ENCODE measurements at regions not wholly inside any gene's neighbourhood (a gene's known extent, or its start where the extent isn't known, plus 50 kb on each side); places are given as distances from the start of the nearest gene placed in this dataset.

- DNase-seq (ENCODE audit: low read depth, low spot score) = no peak
Observed at GRCh38 chr2:144570566-144570965, 50.6 kb upstream of the ZEB2 start.
